K562 (cell line): ENCODE measurements at regions not wholly inside any gene's neighbourhood (a gene's known extent, or its start where the extent isn't known, plus 50 kb on each side); places are given as distances from the start of the nearest gene placed in this dataset.

ENCODE experiments used
- AFF4 ChIP-seq: sonication (generic); formaldehyde crosslinking; IDR thresholded peaks from 2 replicates; pipeline ENCODE4 v1.8.0; 2023; ENCODE audit warnings: mild to moderate bottlenecking, missing genetic modification reagents
- CC2D1A ChIP-seq: fragments of 450-650 bp; IDR thresholded peaks from 2 replicates; pipeline ENCODE4 v1.6.1; 2017; ENCODE audit warnings: mild to moderate bottlenecking
- DACH1 ChIP-seq: fragments of 450-650 bp; IDR thresholded peaks from 2 replicates; pipeline ENCODE4 v1.6.1; 2018; ENCODE audit not compliant: partially characterized antibody
- GTF2F1 ChIP-seq: IDR thresholded peaks from 2 replicates; pipeline ENCODE4 v1.6.1; 2011; ENCODE audit warnings: low read depth, low read length, improper control_type of control experiment
- HDAC8 ChIP-seq: fragments of 450-650 bp; IDR thresholded peaks from 2 replicates; pipeline ENCODE4 v1.6.1; 2016; ENCODE audit warnings: mild to moderate bottlenecking, missing genetic modification characterization, moderate library complexity, missing compliant biosample characterization
- HMBOX1 ChIP-seq: sonication (generic); IDR thresholded peaks from 2 replicates; pipeline ENCODE4 v1.6.1; 2016
- MCM7 ChIP-seq, 2 experiments: fragments of 450-650 bp; IDR thresholded peaks; 2 replicates each; pipeline ENCODE4 v1.6.1; 2016 to 2018
- MLLT1 ChIP-seq, 2 experiments: fragments of 450-650 bp; IDR thresholded peaks; 2 replicates each; pipeline ENCODE4 v1.6.1; 2016
- NR1H2 ChIP-seq: sonication (generic); formaldehyde crosslinking; IDR thresholded peaks from 2 replicates; pipeline ENCODE4 v1.4.0; 2020; ENCODE audit warnings: mild to moderate bottlenecking, missing genetic modification reagents
- SREBF2 ChIP-seq: sonication (generic); formaldehyde crosslinking; IDR thresholded peaks from 2 replicates; pipeline ENCODE4 v1.4.0; 2020; ENCODE audit warnings: mild to moderate bottlenecking, missing genetic modification reagents
- TAF7 ChIP-seq: fragments of 450-650 bp; IDR thresholded peaks from 2 replicates; pipeline ENCODE4 v1.6.1; 2016; ENCODE audit warnings: missing genetic modification characterization, missing compliant biosample characterization
- TAF9B ChIP-seq: fragments of 450-650 bp; IDR thresholded peaks from 2 replicates; pipeline ENCODE4 v1.6.1; 2018; ENCODE audit warnings: mild to moderate bottlenecking; ENCODE audit not compliant: partially characterized antibody
- TGIF2 ChIP-seq: sonication (generic); formaldehyde crosslinking; IDR thresholded peaks from 2 replicates; pipeline ENCODE4 v1.8.1; 2022; ENCODE audit warnings: mild to moderate bottlenecking, missing genetic modification reagents, moderate library complexity
- TSC22D4 ChIP-seq: fragments of 450-650 bp; IDR thresholded peaks from 2 replicates; pipeline ENCODE4 v1.6.1; 2016; ENCODE audit warnings: missing genetic modification characterization, missing biosample characterization, control low read depth
- ZBTB12 ChIP-seq: fragments of 250-450 bp; sonication (Bioruptor Pico); IDR thresholded peaks from 2 replicates; pipeline ENCODE4 v1.4.0; 2020
- ZKSCAN1 ChIP-seq: fragments of 150-350 bp; IDR thresholded peaks from 2 replicates; pipeline ENCODE4 v1.6.1; 2016; ENCODE audit warnings: low read depth, low read length
- ZNF384 ChIP-seq: IDR thresholded peaks from 2 replicates; pipeline ENCODE4 v1.6.1; 2012; ENCODE audit warnings: low read depth, low read length, improper control_type of control experiment
- ZNF639 ChIP-seq, 2 experiments: fragments of 200-800 bp in 1 of 2; sonication (Bioruptor generic) in 1 of 2; sonication (generic) in 1 of 2; formaldehyde crosslinking in 1 of 2; IDR thresholded peaks in 1 of 2; conservative IDR thresholded peaks in 1 of 2; 2 replicates each; pipeline versions ENCODE4 v1.5.0 to v1.6.1; 2016 to 2020; ENCODE audit warnings: missing compliant biosample characterization in 1 of 2, missing genetic modification characterization in 1 of 2, missing genetic modification reagents in 1 of 2
- ZNF740 ChIP-seq, 3 experiments: fragments of 200-800 bp in 1 of 3; sonication (Bioruptor generic) in 1 of 3; sonication (generic) in 1 of 3; formaldehyde crosslinking in 1 of 3; IDR thresholded peaks; 2 replicates each; pipeline versions ENCODE4 v1.6.1 to v1.8.0; 2016 to 2022; ENCODE audit warnings: mild to moderate bottlenecking in 2 of 3, missing compliant biosample characterization in 2 of 3, missing genetic modification characterization in 2 of 3, missing genetic modification reagents in 1 of 3
- ZNF77 ChIP-seq: fragments of 250-450 bp; sonication (Bioruptor Pico); IDR thresholded peaks from 2 replicates; pipeline ENCODE4 v1.5.0; 2020

- TF ChIP-seq ZNF639 (CRISPR knock-in tag; conservative IDR thresholded peaks at IDR 0.05 in 1 of 2, IDR thresholded peaks at IDR 0.05 in 1 of 2) (no peak), ZNF77 (CRISPR knock-in tag) (no peak), TGIF2 (CRISPR knock-in tag) (no peak), TSC22D4 (tag) (no peak), MLLT1 (IDR thresholded peaks at IDR 0.05) (no peak), ZKSCAN1 (no peak), TAF9B (no peak), HMBOX1 (no peak), CC2D1A (0 out of 2 replicates have a peak, but pooled peaks have one; percentile 22), MCM7 (IDR thresholded peaks at IDR 0.05) (no peak), GTF2F1 (no peak), ZNF384 (peak; percentile 57; the same call in 1 of the 2 replicates), NR1H2 (no peak), TAF7 (no peak), DACH1 (no peak), AFF4 (CRISPR knock-in tag) (no peak), HDAC8 (tag) (no peak), ZBTB12 (no peak), SREBF2 (no peak), ZNF740 (CRISPR knock-in tag; IDR thresholded peaks at IDR 0.05) (no peak), ZNF740 (tag; IDR thresholded peaks at IDR 0.05) (no peak)
Observed at GRCh38 chr6:15101130-15101529, 144.7 kb upstream of the JARID2 start (continued).
